GM21381 (cell line): ENCODE measurements at regions not wholly inside any gene's neighbourhood (a gene's known extent, or its start where the extent isn't known, plus 50 kb on each side); places are given as distances from the start of the nearest gene placed in this dataset.
"Not testable (repeated sequence)": the region's sequence is repeated elsewhere in the genome, so short reads cannot be mapped to it uniquely, and the experiment has no call there.

ENCODE experiments used
- ATAC-seq: cut with Tn5 transposase; IDR thresholded peaks from one replicate; pipeline ENCODE4 v1.9.1; 2021; ENCODE audit warnings: mild to moderate bottlenecking, moderate library complexity; ENCODE audit not compliant: unreplicated experiment

DNA sequence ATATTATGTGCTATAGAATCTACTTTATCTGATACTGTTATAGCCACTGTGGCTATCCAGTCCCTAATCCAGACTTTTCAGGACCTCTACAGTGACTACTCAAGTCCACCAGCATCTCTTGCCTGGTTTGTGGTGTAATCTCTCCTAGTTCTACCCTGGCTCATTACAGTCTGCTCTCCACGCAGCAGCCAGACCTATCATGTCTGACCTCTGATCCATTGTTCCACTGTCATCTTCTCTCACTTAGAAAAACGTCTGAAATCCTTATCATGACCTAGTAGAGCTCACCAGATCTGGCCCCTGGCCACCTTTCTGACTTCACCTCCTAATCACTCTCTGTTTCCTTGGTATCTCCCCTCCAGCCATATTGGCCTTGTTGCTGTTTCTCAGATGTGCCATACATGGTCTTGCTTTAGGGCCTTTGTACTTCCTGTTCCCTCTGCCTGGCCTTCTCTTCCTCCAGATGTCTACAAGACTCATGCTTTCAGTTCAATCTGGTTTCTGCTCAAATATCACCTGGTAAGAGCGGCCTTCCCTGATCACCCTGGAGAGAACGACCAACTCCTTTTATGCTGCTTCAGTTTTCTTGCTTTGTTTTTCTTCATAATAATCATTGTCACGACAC, 475.5 kb downstream of the AACS start:
- no peak for ATAC-seq

DNA sequence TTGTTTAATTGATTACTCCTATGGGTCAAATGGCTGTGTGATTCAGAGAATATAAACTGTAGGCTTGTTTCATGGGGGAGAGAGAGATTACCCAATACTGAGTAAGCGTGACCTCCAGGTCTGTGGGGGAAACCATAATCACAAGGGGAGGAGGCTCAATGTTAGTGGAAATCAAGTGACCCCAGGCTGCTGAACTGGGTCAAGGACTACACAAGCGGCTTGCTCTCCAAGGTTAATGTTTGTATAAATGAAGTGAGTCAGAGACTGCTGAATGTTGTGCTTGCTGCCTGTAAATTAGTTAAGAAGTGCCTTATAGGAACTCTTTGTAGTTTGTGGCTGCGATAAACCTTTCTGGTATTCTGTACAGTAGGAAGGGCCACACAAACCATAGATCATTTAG, 479.7 kb downstream of the AACS start:
- no peak for ATAC-seq

DNA sequence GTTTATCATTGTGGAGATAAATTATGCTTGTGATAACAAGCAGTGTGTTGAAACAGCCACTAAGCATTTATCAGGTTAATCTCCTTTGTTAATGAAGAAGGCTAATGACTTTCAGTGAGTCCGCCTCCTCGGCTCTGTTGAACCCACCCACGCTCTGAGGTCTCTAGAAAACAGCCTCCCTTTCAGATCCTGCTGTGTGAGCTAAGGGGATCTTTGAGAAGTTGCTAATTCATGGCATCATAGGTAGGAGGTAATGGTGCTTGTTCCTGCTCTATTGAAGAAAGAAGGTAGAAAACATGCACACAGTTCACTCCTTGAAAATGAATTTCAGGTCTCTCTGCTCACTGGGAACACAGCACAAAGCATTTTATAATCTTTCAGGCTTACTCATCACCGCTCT, 483.9 kb downstream of the AACS start:
- no peak for ATAC-seq

DNA sequence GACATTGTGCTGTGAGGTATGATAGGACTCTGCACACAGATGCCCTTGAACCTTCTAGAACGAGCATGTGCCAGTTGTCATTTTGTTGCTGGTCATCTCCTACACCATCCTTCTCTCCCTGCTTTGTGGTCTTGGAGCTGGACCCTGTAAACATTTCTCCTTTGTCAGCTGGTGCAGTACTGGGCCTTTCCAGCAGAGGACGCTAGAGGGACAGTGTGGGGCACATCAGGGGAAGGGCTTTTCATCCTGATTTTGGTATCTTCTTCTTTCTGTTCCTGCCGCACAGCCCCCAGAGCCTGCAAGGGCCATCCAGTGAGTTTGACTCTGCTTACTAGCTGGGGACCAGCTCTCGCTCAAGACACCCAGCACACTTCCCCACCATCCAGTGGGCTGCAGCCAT, 484.6 kb downstream of the AACS start:
- no peak for ATAC-seq

DNA sequence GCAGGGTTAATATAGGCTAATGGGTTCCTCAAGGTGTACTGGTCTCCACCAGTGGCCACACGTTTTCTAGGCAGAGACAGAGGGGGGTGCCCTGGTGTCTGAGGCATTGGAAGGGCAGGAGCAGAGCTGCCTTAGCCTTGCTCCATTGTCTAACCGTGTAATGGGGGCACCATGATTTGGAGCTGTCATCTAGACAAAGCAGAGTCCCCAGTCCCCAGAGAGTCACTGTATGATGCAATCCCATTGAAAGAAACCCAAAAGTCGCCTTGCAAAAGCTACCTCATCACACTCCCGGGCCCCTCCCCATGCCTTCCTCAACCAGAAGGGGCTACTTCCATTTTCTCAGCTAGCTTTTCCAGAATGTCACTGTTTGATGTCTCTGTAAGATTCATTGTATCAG, 487.1 kb downstream of the AACS start:
- ATAC-seq, result no peak

DNA sequence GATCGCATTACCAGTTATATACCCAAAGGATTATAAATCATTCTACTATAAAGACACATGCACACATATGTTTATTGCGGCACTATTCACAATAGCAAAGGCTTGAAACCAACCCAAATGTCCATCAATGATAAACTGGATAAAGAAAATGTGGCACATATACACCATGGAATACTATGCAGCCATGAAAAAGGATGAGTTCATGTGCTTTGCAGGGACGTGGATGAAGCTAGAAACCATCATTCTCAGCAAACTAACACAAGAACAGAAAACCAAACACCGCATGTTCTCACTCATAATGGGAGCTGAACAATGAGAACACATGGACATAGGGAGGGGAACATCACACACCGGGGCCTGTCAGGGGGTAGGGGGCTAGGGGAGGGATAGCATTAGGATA, 495.8 kb downstream of the AACS start:
- not testable (repeated sequence) for ATAC-seq

DNA sequence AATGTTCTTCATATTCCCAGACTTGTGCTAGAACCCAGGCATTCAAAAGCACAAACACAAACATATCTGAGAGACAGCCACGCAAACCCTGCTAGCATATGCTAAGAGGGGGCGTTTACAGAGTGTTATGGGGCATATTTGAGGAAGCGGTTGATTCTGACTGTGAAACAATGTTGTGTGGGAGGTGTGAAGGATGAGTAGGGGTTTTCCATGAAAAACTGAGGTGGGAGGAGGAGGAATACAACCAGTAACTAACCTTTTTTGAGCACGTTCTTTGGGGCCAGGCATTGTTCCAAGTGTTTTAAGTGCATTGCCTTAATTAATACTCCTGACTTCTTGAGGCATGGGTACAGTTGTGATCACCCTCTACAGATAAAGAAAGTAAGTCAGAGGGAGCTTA, 499.5 kb downstream of the AACS start:
- no peak for ATAC-seq

DNA sequence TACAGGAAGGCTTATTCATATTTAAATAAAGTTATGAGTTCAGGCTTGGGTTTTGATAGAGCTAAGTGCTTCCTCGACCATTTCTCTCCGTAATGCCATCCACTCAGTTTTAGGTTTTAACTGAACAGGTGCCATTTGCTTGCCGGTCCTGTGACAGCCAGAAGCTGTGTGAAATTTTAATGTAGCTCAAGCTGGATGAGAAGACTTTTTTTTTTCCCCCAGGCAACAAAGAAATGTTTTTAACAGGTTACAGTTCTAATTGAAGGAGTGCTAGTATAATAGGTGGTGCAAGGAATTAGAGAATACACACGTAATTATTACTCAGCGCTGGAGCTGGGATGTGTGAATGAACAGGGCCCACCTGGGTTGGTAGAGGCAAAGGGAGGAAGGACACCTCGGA, 502.3 kb downstream of the AACS start:
- ATAC-seq, result no peak

DNA sequence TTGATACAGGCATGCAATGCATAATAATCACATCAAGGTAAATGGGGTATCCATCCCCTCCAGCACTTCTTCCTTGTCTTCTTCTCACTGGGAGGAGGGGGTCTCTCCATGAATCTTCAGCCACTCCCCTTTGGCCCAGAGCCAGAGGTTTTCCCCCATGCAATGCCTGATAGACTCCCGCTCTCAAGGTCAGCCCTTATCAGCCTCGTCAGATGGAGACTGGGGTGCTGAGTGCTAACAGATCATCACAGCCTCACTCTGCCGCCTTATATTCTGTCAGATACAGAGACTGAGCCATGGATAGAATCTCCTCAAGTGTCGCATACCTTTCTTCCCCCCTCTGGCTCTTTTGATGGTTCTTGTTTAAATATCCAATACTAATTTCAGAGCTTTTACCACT, 503.1 kb downstream of the AACS start:
- ATAC-seq, result no peak

DNA sequence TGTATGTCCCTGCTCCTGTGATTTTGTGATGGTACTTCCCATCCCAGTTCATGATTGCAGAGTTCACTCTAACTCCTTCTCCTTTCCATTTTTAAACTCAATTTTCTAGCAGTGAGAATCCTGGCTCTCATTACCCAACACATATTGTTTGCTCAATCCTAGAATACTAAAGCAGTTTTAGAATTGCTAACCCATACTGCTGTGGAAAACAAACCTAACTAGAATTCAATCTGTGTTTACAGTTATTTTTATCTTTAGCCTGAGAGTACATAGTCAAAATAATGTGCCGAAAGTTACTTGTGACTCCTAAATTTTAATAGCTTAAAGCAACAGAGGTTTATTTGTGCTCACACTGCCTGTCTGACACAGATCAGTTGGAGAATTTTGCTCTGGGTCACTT, 508.0 kb downstream of the AACS start:
- ATAC-seq, result no peak

DNA sequence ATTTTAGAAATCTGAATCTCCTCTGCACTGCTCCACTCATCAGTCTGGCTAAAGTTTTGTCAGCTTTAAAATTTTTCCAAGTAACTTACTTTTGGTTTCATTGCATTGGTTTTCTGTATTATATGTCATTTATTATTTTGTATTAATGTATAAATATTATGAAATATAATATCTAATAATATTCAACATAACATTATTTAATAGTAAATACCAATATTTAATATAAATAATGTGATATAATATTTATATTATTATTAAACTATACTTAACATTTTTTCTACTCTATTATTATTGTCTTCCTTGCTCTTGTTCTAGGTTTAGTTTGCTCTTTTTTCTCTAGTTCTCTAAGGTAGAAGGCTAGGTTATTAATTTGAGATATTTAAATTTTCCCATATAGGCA, 512.1 kb downstream of the AACS start:
- ATAC-seq, result no peak

DNA sequence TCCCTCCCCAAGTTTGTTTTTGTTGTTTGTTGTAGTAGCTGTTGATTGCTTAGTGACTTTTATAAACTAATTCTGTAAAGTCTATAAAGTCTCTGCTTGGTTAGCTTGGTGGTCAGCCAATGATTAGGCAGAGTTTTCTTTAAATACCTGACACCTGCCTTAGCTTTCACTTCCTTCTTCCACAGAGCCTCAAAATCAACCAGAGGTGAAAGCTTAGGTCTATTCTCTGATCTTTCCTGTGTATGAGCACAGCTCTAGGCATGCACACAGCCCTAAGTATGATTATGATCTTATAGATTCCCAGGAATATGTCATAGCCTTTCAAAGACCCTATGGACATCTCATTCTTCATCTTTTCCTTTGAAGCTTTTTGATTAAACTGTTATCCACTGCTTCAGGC, 514.7 kb downstream of the AACS start:
- no peak for ATAC-seq

DNA sequence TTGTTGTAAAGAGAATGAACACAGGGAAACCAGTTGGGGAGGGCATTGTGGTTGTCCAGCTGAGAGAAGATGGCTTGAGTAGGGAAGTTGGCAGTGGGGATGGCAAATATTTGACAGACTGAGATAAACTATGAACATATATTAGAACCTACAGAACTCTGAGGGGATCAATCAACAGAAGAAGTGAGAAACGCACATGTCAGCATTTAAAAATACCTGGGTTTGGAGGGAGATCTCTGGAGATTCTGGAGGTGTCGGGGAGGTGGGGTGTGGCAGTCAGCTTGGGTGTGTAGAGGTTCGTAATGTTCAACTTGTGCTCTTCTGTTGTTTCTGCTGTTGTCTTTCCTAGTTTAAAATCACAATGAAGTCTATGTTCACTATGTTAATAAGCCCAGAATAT, 517.8 kb downstream of the AACS start:
- no peak for ATAC-seq

DNA sequence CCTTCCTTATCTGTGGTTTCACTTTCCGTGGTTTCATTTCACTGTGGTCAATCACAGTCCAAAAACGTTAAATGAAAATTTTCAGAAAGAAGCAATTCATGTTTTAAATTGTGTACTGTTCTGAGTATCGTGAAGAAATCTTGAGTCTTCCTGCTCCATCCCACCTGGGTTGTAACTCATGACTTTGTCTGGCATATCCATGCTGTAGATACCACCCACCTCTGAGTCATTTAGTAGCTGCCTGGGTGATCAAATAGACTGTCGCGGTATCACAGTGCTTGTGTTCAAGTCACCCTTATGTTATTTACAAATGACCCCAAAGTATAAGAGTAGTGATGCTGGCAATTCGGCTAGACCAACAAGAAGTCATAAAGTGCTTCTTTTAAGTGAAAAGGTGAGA, 521.2 kb downstream of the AACS start:
- no peak for ATAC-seq

DNA sequence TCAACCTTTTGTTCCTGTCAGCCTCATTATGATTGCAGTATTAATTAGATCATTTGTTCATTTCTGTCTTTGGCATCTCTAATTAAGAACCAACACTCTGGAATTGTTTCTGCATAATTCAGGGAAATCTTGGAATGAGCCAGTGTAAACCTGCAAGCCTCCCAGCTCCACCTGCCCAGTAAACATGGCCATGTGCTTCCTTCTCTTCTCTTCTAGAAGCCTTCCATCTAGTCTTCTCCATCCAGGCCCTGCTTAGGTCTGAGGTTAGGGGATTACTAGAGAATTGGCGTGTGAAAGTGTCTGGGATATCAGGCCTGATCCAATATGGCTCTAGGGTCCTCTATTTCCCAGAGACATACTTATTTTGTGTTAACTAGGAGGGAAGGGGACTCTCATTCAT, 528.0 kb downstream of the AACS start:
- no peak for ATAC-seq

DNA sequence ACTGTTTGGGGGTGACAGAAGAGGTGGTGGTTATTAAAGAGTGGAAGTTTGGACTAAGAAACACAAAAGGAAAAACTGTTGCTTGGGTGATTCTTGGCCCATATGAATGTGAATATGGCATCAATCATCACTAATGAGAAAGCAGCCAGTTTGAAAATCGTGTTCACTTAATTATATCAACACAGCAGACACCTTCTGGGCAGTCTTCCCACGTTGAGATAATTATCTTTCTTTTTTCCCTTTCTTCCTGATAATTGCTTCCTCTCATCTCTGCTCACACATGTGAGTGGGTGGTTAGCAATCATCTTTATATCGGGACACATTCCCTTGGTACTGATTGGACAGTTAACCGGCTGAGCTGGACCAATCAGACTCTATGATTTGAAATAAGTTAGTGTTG, 539.7 kb downstream of the AACS start:
- no peak for ATAC-seq

DNA sequence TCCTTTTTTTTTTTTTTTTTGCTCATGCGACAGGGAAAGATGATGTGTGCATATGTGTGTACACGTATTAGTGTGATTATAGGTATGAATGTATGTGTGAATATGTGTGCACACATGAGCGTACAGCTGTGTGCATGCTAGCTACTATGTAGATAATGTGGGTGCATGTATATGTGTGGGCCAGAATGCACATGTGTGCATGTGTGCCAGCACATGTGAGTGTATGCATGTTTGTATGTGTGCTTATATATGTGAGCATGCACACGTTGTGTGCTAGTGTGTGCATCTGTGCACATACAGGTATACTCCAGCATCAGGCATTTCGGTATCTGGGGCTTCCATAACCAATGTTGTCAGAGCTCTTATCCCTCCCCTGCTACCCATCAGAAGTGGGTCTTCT, 541.1 kb downstream of the AACS start:
- no peak for ATAC-seq

DNA sequence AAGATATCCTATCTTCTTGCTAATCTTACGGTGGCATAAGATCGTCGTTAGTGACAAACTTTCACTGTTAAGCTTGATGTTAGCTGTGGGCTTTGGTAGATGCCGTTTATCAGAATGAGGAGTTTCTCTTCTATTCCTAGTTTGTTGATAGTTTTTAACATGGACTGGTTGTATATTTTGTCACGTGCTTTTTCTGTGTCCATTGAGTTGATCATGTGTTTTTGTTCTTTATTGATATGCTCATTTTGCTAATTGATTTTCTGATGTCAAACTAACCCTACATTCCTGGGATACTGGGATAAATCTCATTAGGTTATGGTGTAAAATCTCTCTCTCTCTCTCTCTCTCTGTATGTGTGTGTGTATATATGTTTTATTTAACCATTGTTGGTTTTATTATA, 545.1 kb downstream of the AACS start:
- no peak for ATAC-seq

DNA sequence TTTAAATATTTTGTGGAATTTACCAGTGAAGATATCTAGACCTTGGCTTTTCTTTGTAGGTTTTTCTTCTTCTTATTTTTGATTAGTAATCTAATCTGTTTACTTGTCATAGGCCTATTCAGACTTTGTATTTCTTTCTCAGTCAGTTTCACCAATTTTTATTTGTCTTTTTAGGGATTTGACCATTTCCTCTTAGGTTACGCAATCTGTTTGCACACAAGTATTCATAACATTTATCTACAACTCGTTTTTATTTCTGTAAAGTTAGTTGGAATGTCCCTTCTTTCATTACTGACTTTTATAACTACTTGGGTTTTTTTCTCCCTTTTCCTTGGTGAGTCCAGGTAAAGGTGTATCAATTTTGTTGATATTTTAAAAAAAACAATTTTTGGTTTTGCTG, 545.7 kb downstream of the AACS start:
- no peak for ATAC-seq

DNA sequence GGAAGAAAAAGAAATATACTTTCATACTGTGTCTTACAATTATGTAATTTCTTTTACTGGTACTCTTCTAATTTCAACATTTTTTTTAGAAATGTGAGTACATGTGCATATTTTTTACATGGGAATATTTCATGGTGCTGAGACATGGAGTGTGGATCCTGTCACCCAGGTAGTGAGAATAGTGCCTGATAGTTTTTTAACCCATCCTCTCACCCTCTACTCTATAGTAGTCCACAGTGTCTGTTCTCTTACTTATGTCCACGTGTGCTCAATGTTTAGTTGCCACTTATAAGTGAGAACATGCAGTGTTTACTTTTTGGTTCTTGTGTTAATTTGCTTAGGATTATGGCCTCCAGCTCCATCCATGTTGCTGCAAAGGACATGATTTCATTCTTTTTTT, 548.8 kb downstream of the AACS start:
- no peak for ATAC-seq

DNA sequence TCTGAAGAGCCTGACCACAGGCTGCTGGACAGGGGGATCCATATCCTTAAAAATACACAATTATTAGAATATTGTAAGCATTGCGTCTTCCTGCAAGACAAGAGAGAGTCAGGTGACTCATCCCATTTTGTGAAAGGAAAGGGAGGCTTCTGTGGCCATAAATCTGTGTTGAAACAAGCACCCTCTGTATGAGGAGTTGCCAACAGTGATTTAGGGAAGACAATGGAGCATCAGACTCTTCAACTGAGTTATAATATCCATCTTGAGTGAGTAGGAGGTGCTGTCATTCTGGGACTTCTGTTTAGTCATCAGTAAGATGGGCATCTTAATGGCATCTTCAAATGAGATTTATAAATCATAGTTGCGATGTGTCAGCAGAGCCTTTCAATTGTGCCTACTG, 554.5 kb downstream of the AACS start:
- no peak for ATAC-seq

DNA sequence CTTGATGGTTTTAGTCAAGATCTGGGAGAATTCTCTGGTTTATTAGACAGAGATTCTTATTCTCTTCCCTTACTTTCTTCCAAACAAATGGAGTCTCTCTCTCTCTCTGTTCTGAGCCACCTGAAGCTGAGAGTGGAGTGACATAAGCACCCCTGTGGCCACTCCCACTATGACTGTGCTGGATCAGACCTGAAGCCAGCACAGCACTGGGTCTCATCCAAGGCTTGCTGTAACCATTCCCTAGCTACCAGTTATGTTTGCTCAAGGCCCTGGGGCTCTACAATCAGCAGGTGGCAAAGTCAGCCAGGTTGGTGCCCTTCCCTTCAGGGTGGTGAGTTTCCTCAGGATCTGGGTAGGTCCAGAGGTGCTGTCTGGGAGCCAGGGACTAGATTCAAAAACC, 568.5 kb downstream of the AACS start:
- no peak for ATAC-seq

DNA sequence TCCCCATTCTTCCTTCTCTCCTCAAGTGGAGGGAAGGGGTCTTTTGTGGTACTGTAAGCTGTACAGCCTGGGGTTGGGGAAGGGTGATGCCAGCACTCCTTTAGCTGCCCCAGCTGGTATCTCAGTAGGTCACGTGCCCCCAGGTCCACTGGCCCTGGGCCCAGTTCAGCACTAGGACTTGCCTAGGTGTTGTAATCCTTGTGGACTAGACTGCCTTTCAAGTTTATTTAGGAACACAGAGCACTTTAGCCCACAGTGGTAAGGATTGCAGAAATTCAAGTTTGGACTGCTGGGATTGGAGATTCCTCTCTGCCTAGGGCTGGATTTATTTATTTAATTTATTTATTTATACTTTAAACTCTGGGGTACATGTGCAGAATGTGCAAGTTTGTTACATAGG, 569.6 kb downstream of the AACS start:
- ATAC-seq, result no peak

DNA sequence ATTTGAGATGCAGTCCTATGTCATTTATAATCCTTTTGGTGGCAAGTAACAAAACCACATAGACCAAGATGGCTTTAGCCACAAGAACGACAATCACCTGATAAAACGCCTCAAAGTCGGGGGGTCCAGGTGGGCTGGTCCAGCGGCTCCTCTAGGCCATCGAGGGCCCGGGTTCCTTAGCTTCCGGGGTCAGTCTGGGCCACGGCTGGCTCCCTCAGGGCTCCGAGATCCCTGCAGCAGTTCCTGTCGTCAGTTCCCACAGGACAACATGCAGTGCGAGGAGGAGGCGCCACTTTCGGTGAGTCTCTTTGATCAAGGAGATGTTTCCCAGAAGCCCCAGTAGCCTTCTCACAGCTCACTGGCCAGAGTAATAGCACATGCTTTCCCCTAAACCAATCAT, 574.6 kb downstream of the AACS start:
- no peak for ATAC-seq
